PFSK-1 (cell line): ENCODE measurements at regions not wholly inside any gene's neighbourhood (a gene's known extent, or its start where the extent isn't known, plus 50 kb on each side); places are given as distances from the start of the nearest gene placed in this dataset.

Experiments
- POLR2AphosphoS5 ChIP-seq: IDR thresholded peaks from 2 replicates; pipeline ENCODE4 v1.6.1; 2012; ENCODE audit warnings: low read depth, mild to moderate bottlenecking, control low read depth, low read length, moderate library complexity
- SIN3A ChIP-seq: IDR thresholded peaks from 2 replicates; pipeline ENCODE4 v1.6.1; 2012; ENCODE audit warnings: mild to moderate bottlenecking, low read length, moderate library complexity, borderline replicate concordance; ENCODE audit not compliant: insufficient read depth
- TAF1 ChIP-seq: IDR thresholded peaks from 2 replicates; pipeline ENCODE4 v1.6.1; 2012; ENCODE audit warnings: low read length, control low read depth, borderline replicate concordance; ENCODE audit not compliant: insufficient read depth
- TF ChIP-seq, protein P1 (sequence below), 2 experiments: IDR thresholded peaks; 2 replicates each; pipeline versions ENCODE4 v1.6.1 to v1.8.0; 2011 to 2012; ENCODE audit warnings: low read depth in 2 of 2, low read length in 2 of 2, control low read depth in 1 of 2, inconsistent platforms in 1 of 2, mild to moderate bottlenecking in 1 of 2, moderate library complexity in 1 of 2; ENCODE audit not compliant: insufficient read depth in 1 of 2

DNA sequence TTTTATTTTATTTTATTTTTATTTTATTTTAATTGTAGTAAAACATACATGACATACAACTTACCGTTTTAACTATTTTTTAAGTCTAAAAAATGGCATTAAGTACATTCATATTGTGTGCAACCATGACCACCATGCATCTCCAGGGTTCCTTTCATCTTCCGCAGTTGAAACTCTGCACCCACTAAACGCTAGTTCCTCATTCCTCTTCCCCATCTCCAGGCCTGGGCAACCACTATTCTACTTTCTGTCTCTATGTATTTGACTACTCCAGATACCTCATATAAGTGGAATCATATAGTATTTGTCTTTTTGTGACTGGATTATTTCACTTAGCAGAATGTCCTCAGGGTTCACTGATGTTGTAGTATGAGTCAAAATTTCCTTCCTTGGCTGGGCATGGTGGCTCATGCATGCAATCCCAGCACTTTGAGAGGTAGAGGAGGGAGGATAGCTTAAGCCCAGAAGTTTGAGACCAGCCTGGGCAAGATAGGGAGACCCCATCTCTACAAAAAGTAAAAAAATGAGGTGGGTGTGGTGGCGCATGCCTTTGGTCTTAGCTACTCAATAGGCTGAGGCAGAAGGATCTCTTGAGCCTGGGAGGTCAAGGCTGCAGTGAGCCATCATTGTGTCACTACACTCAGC lies 55.7 kb upstream of the ZNF507 start:
- TF ChIP-seq POLR2AphosphoS5 (no peak), TAF1 (no peak), SIN3A (no peak)
- TF ChIP-seq, protein P1, sequence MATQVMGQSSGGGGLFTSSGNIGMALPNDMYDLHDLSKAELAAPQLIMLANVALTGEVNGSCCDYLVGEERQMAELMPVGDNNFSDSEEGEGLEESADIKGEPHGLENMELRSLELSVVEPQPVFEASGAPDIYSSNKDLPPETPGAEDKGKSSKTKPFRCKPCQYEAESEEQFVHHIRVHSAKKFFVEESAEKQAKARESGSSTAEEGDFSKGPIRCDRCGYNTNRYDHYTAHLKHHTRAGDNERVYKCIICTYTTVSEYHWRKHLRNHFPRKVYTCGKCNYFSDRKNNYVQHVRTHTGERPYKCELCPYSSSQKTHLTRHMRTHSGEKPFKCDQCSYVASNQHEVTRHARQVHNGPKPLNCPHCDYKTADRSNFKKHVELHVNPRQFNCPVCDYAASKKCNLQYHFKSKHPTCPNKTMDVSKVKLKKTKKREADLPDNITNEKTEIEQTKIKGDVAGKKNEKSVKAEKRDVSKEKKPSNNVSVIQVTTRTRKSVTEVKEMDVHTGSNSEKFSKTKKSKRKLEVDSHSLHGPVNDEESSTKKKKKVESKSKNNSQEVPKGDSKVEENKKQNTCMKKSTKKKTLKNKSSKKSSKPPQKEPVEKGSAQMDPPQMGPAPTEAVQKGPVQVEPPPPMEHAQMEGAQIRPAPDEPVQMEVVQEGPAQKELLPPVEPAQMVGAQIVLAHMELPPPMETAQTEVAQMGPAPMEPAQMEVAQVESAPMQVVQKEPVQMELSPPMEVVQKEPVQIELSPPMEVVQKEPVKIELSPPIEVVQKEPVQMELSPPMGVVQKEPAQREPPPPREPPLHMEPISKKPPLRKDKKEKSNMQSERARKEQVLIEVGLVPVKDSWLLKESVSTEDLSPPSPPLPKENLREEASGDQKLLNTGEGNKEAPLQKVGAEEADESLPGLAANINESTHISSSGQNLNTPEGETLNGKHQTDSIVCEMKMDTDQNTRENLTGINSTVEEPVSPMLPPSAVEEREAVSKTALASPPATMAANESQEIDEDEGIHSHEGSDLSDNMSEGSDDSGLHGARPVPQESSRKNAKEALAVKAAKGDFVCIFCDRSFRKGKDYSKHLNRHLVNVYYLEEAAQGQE (IDR thresholded peaks at IDR 0.05; ENCODE audit: insufficient read depth in 1 of 2, low read depth in 2 of 2, low read length in 2 of 2) = no peak
